GM19351 (cell line): ENCODE measurements at regions not wholly inside any gene's neighbourhood (a gene's known extent, or its start where the extent isn't known, plus 50 kb on each side); places are given as distances from the start of the nearest gene placed in this dataset.
A peak's percentile ranks its signal among the peaks of the same experiment; 100 is the strongest.

Experiments used
- ATAC-seq: cut with Tn5 transposase; IDR thresholded peaks from one replicate; pipeline ENCODE4 v1.9.1; 2021; ENCODE audit warnings: mild to moderate bottlenecking, moderate library complexity; ENCODE audit not compliant: unreplicated experiment

- no peak for ATAC-seq
These were observed 602.6 kb downstream of the SEMA5A start for GRCh38 chr5:8943301-8943700.

GRCh38 chr5:8944005-8944404 lies 601.9 kb downstream of the SEMA5A start:
- ATAC-seq, result no peak

- ATAC-seq, result no peak
These were observed 599.9 kb downstream of the SEMA5A start for GRCh38 chr5:8945972-8946371.

GRCh38 chr5:8949908-8950307 lies 596.0 kb downstream of the SEMA5A start:
- peak; percentile 82 for ATAC-seq

GRCh38 chr5:8952147-8952546 lies 593.7 kb downstream of the SEMA5A start:
- no peak for ATAC-seq

- no peak for ATAC-seq
These were observed 592.9 kb downstream of the SEMA5A start for GRCh38 chr5:8953016-8953415.

GRCh38 chr5:8953911-8954438 lies 591.9 kb downstream of the SEMA5A start:
- no peak for ATAC-seq

GRCh38 chr5:8954801-8955200 lies 591.1 kb downstream of the SEMA5A start:
- no peak for ATAC-seq

- no peak for ATAC-seq
These were observed 589.2 kb downstream of the SEMA5A start for GRCh38 chr5:8956659-8957058.

GRCh38 chr5:8958602-8959001 lies 587.3 kb downstream of the SEMA5A start:
- ATAC-seq, result no peak

- ATAC-seq, result no peak
These were observed 584.7 kb downstream of the SEMA5A start for GRCh38 chr5:8961219-8961618.

- ATAC-seq, result no peak
These were observed 583.9 kb downstream of the SEMA5A start for GRCh38 chr5:8961956-8962355.

- ATAC-seq, result no peak
These were observed 564.9 kb downstream of the SEMA5A start for GRCh38 chr5:8981016-8981415.

GRCh38 chr5:8981496-8981895 lies 564.4 kb downstream of the SEMA5A start:
- no peak for ATAC-seq

GRCh38 chr5:8984386-8984785 lies 561.5 kb downstream of the SEMA5A start:
- no peak for ATAC-seq
